GM23338 (cell line): ENCODE measurements at regions not wholly inside any gene's neighbourhood (a gene's known extent, or its start where the extent isn't known, plus 50 kb on each side); places are given as distances from the start of the nearest gene placed in this dataset.

Experiments
- ATAC-seq: fragments of 200-7000 bp; cut with Tn5 transposase; 3 replicates; pipeline ENCODE4 v1.9.1; 2020
- DNase-seq: peaks from one replicate; pipeline ENCODE4 v3.0.0-alpha.2; 2015; ENCODE audit warnings: low spot score
- H2AFZ ChIP-seq: fragments of 200-600 bp; sonication (generic); 2 replicates; pipeline ENCODE4 v1.8.0; 2016; ENCODE audit warnings: antibody characterized with exemption, mild to moderate bottlenecking, moderate library complexity
- H3F3A ChIP-seq: fragments of 200-600 bp; sonication (generic); replicated peaks from 2 replicates; pipeline ENCODE4 v1.8.0; 2017; ENCODE audit warnings: antibody characterized with exemption, mixed run types, low read depth
- H3K27ac ChIP-seq: fragments of 200-600 bp; sonication (generic); 2 replicates; pipeline ENCODE4 v1.6.1; 2016; ENCODE audit warnings: low read depth
- H3K27me3 ChIP-seq: fragments of 200-600 bp; sonication (generic); 2 replicates; pipeline ENCODE4 v1.8.0; 2016; ENCODE audit warnings: mild to moderate bottlenecking, mixed run types, moderate library complexity; ENCODE audit not compliant: insufficient read depth
- H3K36me3 ChIP-seq: fragments of 200-600 bp; sonication (generic); 2 replicates; pipeline ENCODE4 v1.8.0; 2016; ENCODE audit warnings: mild to moderate bottlenecking; ENCODE audit not compliant: insufficient read depth
- H3K4me1 ChIP-seq: fragments of 200-600 bp; sonication (generic); 2 replicates; pipeline ENCODE4 v1.8.0; 2016; ENCODE audit warnings: mild to moderate bottlenecking, moderate library complexity; ENCODE audit not compliant: insufficient read depth
- H3K4me2 ChIP-seq: fragments of 200-600 bp; sonication (generic); 2 replicates; pipeline ENCODE4 v1.7.1; 2017; ENCODE audit warnings: mixed run types
- H3K4me3 ChIP-seq: fragments of 200-600 bp; sonication (generic); 2 replicates; pipeline ENCODE4 v1.6.1; 2016; ENCODE audit warnings: mixed run types
- H3K79me2 ChIP-seq: fragments of 200-600 bp; sonication (generic); replicated peaks from 2 replicates; pipeline ENCODE4 v1.8.0; 2017; ENCODE audit warnings: mild to moderate bottlenecking; ENCODE audit not compliant: insufficient read depth
- H3K9me2 ChIP-seq: fragments of 200-600 bp; sonication (generic); 2 replicates; pipeline ENCODE4 v1.8.0; 2017; ENCODE audit not compliant: insufficient read depth
- H4K20me1 ChIP-seq: fragments of 200-600 bp; sonication (generic); replicated peaks from 2 replicates; pipeline ENCODE4 v1.8.0; 2017; ENCODE audit warnings: mild to moderate bottlenecking; ENCODE audit not compliant: insufficient read depth
- H3K27ac Mint-ChIP-seq: 2 replicates; pipeline ENCODE4 v1.8.0; 2020; ENCODE audit warnings: inconsistent platforms, mild to moderate bottlenecking, moderate library complexity, mixed read lengths
- H3K27me3 Mint-ChIP-seq: 3 replicates; pipeline ENCODE4 v1.8.0; 2022; ENCODE audit warnings: low read depth, mild to moderate bottlenecking, moderate library complexity, mixed read lengths, inconsistent platforms; ENCODE audit not compliant: insufficient read depth, poor library complexity
- H3K36me3 Mint-ChIP-seq: 3 replicates; pipeline ENCODE4 v1.8.0; 2021; ENCODE audit warnings: low read depth, mild to moderate bottlenecking, inconsistent platforms, moderate library complexity, mixed read lengths
- H3K4me1 Mint-ChIP-seq: 3 replicates; pipeline ENCODE4 v1.8.0; 2020; ENCODE audit warnings: mild to moderate bottlenecking, inconsistent platforms, mixed read lengths
- H3K4me3 Mint-ChIP-seq: 3 replicates; pipeline ENCODE4 v1.8.0; 2021; ENCODE audit warnings: moderate library complexity, mild to moderate bottlenecking, inconsistent platforms, mixed read lengths
- H3K9me3 Mint-ChIP-seq: 3 replicates; pipeline ENCODE4 v1.8.0; 2020; ENCODE audit warnings: moderate library complexity, mild to moderate bottlenecking, inconsistent platforms, mixed read lengths
- CREB1 ChIP-seq: fragments of 250-450 bp; sonication (Bioruptor Pico); IDR thresholded peaks from 2 replicates; pipeline ENCODE4 v1.5.0; 2020; ENCODE audit warnings: low read depth, mild to moderate bottlenecking, moderate library complexity
- EZH2 ChIP-seq: fragments of 200-600 bp; sonication (generic); IDR thresholded peaks from one replicate; pipeline ENCODE4 v1.8.0; 2017; ENCODE audit warnings: antibody characterized with exemption, mild to moderate bottlenecking, low read depth; ENCODE audit not compliant: unreplicated experiment
- EZH2phosphoT487 ChIP-seq: fragments of 200-600 bp; sonication (generic); IDR thresholded peaks from one replicate; pipeline ENCODE4 v1.8.1; 2018; ENCODE audit warnings: antibody characterized with exemption; ENCODE audit not compliant: unreplicated experiment
- NANOG ChIP-seq: IDR thresholded peaks from 2 replicates; pipeline ENCODE4 v1.6.1; 2016; ENCODE audit warnings: antibody characterized with exemption, borderline replicate concordance
- POLR2AphosphoS5 ChIP-seq: IDR thresholded peaks from 2 replicates; pipeline ENCODE4 v1.6.1; 2016; ENCODE audit warnings: antibody characterized with exemption, low read depth
- STAT1 ChIP-seq: IDR thresholded peaks from one replicate; pipeline ENCODE4 v1.6.1; 2016; ENCODE audit warnings: antibody characterized with exemption; ENCODE audit not compliant: unreplicated experiment
- TF ChIP-seq, protein P1 (sequence below): IDR thresholded peaks from 2 replicates; pipeline ENCODE4 v1.6.1; 2016; ENCODE audit warnings: antibody characterized with exemption
- TF ChIP-seq, protein P2 (sequence below), 2 experiments: fragments of 200-600 bp in 1 of 2; sonication (generic) in 1 of 2; conservative IDR thresholded peaks; 2 replicates each; pipeline versions ENCODE4 v1.5.1 to v1.6.1; 2016 to 2017; ENCODE audit warnings: antibody characterized with exemption in 2 of 2, low read depth in 2 of 2, mild to moderate bottlenecking in 2 of 2, moderate library complexity in 1 of 2
- TF ChIP-seq, protein P3 (sequence below): IDR thresholded peaks from one replicate; pipeline ENCODE4 v1.6.1; 2018; ENCODE audit warnings: antibody characterized with exemption; ENCODE audit not compliant: unreplicated experiment

DNA sequence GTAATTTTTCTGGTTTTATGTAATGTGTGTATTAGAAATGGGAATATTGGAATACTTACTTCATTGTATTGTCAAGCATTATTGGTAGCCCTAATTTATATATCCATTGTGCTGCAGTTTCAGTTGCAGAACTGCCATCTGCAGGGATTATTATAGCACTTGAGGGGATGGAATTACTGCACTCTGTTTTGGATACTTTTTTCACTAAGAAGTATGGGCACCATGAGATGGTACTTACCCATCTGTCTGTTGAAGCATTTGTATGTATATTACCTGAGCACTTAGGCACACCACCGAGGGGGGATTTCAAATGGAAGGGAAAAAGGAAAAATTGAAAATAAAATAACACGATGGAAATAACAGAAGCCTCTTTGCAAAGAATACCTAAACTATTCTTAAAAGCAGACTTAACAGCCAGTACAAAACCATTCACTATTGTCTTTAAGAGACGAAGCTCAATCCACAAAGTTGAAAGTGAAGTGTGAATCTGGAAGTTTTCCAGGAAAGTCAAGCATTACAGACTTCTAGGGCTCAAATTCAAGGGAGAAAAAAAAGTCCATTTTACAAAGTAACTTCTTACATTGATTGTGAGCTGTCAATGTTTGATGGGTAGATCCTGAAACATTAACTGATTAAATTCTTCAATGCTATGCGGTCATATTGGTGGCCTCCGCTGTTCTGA, 318.7 kb downstream of the SOX4 start:
- no peaks in the 10 kb centered on the region; the same call in 1 of the 2 replicates for H3K9me2 ChIP-seq
- Mint-ChIP-seq H3K27ac (no peak overlapping the region), H3K4me1 (peaks cover 43% of the 10 kb centered on the region), H3K36me3 (peaks cover 40% of the 10 kb centered on the region), H3K27me3 (no peaks in the 10 kb centered on the region), H3K4me3 (no peak overlapping the region), H3K9me3 (no peaks in the 10 kb centered on the region; the same call in 2 of the 3 replicates)
- no peak overlapping the region for H2AFZ ChIP-seq
- no peak overlapping the region for H3K27ac ChIP-seq
- no peaks in the 10 kb centered on the region for H3K36me3 ChIP-seq
- no peak overlapping the region for H3K4me2 ChIP-seq
- no peak overlapping the region for H3K4me3 ChIP-seq
- H3K27me3 ChIP-seq = no peaks in the 10 kb centered on the region
- peaks cover 28% of the 10 kb centered on the region for H3K79me2 ChIP-seq
- DNase-seq = no peak
- ATAC-seq = no peak
- TF ChIP-seq, protein P1, sequence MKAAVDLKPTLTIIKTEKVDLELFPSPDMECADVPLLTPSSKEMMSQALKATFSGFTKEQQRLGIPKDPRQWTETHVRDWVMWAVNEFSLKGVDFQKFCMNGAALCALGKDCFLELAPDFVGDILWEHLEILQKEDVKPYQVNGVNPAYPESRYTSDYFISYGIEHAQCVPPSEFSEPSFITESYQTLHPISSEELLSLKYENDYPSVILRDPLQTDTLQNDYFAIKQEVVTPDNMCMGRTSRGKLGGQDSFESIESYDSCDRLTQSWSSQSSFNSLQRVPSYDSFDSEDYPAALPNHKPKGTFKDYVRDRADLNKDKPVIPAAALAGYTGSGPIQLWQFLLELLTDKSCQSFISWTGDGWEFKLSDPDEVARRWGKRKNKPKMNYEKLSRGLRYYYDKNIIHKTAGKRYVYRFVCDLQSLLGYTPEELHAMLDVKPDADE = no peak
- TF ChIP-seq, protein P2, sequence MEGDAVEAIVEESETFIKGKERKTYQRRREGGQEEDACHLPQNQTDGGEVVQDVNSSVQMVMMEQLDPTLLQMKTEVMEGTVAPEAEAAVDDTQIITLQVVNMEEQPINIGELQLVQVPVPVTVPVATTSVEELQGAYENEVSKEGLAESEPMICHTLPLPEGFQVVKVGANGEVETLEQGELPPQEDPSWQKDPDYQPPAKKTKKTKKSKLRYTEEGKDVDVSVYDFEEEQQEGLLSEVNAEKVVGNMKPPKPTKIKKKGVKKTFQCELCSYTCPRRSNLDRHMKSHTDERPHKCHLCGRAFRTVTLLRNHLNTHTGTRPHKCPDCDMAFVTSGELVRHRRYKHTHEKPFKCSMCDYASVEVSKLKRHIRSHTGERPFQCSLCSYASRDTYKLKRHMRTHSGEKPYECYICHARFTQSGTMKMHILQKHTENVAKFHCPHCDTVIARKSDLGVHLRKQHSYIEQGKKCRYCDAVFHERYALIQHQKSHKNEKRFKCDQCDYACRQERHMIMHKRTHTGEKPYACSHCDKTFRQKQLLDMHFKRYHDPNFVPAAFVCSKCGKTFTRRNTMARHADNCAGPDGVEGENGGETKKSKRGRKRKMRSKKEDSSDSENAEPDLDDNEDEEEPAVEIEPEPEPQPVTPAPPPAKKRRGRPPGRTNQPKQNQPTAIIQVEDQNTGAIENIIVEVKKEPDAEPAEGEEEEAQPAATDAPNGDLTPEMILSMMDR (conservative IDR thresholded peaks at IDR 0.05; ENCODE audit: low read depth in 2 of 2) = no peak
- TF ChIP-seq STAT1 (no peak), EZH2 (no peak), EZH2phosphoT487 (no peak), NANOG (no peak), POLR2AphosphoS5 (no peak), CREB1 (CRISPR knock-in tag) (no peak)
- TF ChIP-seq, protein P3, sequence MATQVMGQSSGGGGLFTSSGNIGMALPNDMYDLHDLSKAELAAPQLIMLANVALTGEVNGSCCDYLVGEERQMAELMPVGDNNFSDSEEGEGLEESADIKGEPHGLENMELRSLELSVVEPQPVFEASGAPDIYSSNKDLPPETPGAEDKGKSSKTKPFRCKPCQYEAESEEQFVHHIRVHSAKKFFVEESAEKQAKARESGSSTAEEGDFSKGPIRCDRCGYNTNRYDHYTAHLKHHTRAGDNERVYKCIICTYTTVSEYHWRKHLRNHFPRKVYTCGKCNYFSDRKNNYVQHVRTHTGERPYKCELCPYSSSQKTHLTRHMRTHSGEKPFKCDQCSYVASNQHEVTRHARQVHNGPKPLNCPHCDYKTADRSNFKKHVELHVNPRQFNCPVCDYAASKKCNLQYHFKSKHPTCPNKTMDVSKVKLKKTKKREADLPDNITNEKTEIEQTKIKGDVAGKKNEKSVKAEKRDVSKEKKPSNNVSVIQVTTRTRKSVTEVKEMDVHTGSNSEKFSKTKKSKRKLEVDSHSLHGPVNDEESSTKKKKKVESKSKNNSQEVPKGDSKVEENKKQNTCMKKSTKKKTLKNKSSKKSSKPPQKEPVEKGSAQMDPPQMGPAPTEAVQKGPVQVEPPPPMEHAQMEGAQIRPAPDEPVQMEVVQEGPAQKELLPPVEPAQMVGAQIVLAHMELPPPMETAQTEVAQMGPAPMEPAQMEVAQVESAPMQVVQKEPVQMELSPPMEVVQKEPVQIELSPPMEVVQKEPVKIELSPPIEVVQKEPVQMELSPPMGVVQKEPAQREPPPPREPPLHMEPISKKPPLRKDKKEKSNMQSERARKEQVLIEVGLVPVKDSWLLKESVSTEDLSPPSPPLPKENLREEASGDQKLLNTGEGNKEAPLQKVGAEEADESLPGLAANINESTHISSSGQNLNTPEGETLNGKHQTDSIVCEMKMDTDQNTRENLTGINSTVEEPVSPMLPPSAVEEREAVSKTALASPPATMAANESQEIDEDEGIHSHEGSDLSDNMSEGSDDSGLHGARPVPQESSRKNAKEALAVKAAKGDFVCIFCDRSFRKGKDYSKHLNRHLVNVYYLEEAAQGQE = no peak
- H3K4me1 ChIP-seq = peaks cover 32% of the 10 kb centered on the region
- H4K20me1 ChIP-seq = no peaks in the 10 kb centered on the region
- H3F3A ChIP-seq = no peaks in the 10 kb centered on the region
